B cell (primary cell): ENCODE measurements at regions not wholly inside any gene's neighbourhood (a gene's known extent, or its start where the extent isn't known, plus 50 kb on each side); places are given as distances from the start of the nearest gene placed in this dataset.

ENCODE experiments used
- ATAC-seq: fragments of 200-7000 bp; cut with Tn5 transposase; one replicate; pipeline ENCODE4 v1.10.0; 2021; ENCODE audit warnings: low read depth, mild to moderate bottlenecking, moderate number of reproducible peaks, moderate library complexity
- CTCF ChIA-PET: fragments of 350-600 bp; sonication (Branson Sonifier 250); formaldehyde crosslinking; loops from one replicate; lab custom pipeline; 2021; ENCODE audit warnings: antibody characterized with exemption, inconsistent platforms; lab: Charles Lee
- POLR2A ChIA-PET: fragments of 350-600 bp; sonication (Branson Sonifier 250); formaldehyde crosslinking; loops from one replicate; lab custom pipeline; 2021; ENCODE audit warnings: antibody characterized with exemption; lab: Charles Lee
- DNase-seq: peaks from one replicate; pipeline ENCODE4 v3.0.0; 2013
- H2AFZ ChIP-seq: 2 replicates; pipeline ENCODE4 v1.6.1; 2012; ENCODE audit warnings: mild to moderate bottlenecking, low read depth, low read length; ENCODE audit not compliant: insufficient read depth, poor library complexity, severe bottlenecking
- H3K27ac ChIP-seq, 2 donors: 1 replicate in 1 of 2; 2 replicates in 1 of 2; pipeline ENCODE4 v1.5.1; 2012 to 2013; ENCODE audit warnings: low read length in 2 of 2, mild to moderate bottlenecking in 2 of 2, moderate library complexity in 1 of 2
- H3K27me3 ChIP-seq, 4 experiments: fragments of 200-600 bp in 1 of 4; sonication (generic) in 1 of 4; replicated peaks in 1 of 4; 1 replicate in 2 of 4; 2 replicates in 2 of 4; pipeline versions ENCODE4 v1.6.1 to v1.7.0; 2013 to 2016; ENCODE audit warnings: low read length in 3 of 4, mild to moderate bottlenecking in 2 of 4, mixed read lengths in 1 of 4, moderate library complexity in 1 of 4; ENCODE audit not compliant: insufficient read depth in 4 of 4, control insufficient read depth in 3 of 4; ENCODE audit errors: control extremely low read depth in 1 of 4
- H3K36me3 ChIP-seq, 2 experiments: replicated peaks in 1 of 2; 1 replicate in 1 of 2; 2 replicates in 1 of 2; pipeline versions ENCODE4 v1.6.1 to v1.7.1; 2013; ENCODE audit warnings: low read length in 1 of 2; ENCODE audit not compliant: insufficient read depth in 2 of 2, control insufficient read depth in 1 of 2; ENCODE audit errors: control extremely low read depth in 1 of 2, extremely low read depth in 1 of 2
- H3K4me1 ChIP-seq, 2 donors: fragments of 200-600 bp in 1 of 2; sonication (generic) in 1 of 2; 1 replicate in 1 of 2; 2 replicates in 1 of 2; pipeline versions ENCODE4 v1.5.1 to v1.6.1; 2013 to 2017; ENCODE audit warnings: low read length in 2 of 2; ENCODE audit not compliant: control insufficient read depth in 2 of 2, insufficient read depth in 2 of 2
- H3K4me2 ChIP-seq: replicated peaks from 2 replicates; pipeline ENCODE3; 2012; ENCODE audit warnings: mild to moderate bottlenecking, low read depth, low read length; ENCODE audit not compliant: poor library complexity, severe bottlenecking
- H3K4me3 ChIP-seq, 5 experiments: fragments of 200-600 bp in 1 of 5; sonication (generic) in 1 of 5; 1 replicate in 3 of 5; 2 replicates in 2 of 5; pipeline versions ENCODE4 v1.5.1 to v1.7.0; 2011 to 2016; ENCODE audit warnings: low read length in 4 of 5, mild to moderate bottlenecking in 4 of 5, low read depth in 2 of 5, control low read depth in 1 of 5, moderate library complexity in 1 of 5; ENCODE audit not compliant: insufficient read depth in 1 of 5; ENCODE audit errors: control extremely low read depth in 1 of 5, extremely low read depth in 1 of 5
- H3K79me2 ChIP-seq: fragments of 200-600 bp; sonication (generic); one replicate; pipeline ENCODE4 v1.6.0; 2016; ENCODE audit warnings: low read length; ENCODE audit not compliant: control insufficient read depth, insufficient read depth
- H3K9ac ChIP-seq: fragments of 200-600 bp; sonication (generic); 2 replicates; pipeline ENCODE4 v1.6.1; 2017; ENCODE audit warnings: mild to moderate bottlenecking, low read length, moderate library complexity
- H3K9me3 ChIP-seq, 3 donors: one replicate each; pipeline versions ENCODE4 v1.6.1 to v1.7.1; 2013; ENCODE audit warnings: low read length in 2 of 3; ENCODE audit not compliant: control insufficient read depth in 2 of 3, insufficient read depth in 1 of 3; ENCODE audit errors: control extremely low read depth in 1 of 3
- H4K20me1 ChIP-seq: 2 replicates; pipeline ENCODE4 v1.6.0; 2012; ENCODE audit warnings: mild to moderate bottlenecking, low read length; ENCODE audit not compliant: insufficient read depth, control insufficient read depth, poor library complexity, severe bottlenecking
- H3K27ac Mint-ChIP-seq: one replicate; pipeline ENCODE4 v1.8.0; 2021; ENCODE audit warnings: mixed read lengths
- H3K27me3 Mint-ChIP-seq: one replicate; pipeline ENCODE4 v1.8.0; 2021; ENCODE audit warnings: mixed read lengths
- H3K4me1 Mint-ChIP-seq: one replicate; pipeline ENCODE4 v1.8.0; 2021; ENCODE audit warnings: mixed read lengths
- H3K4me3 Mint-ChIP-seq: one replicate; pipeline ENCODE4 v1.8.0; 2021; ENCODE audit warnings: mixed read lengths
- H3K9me3 Mint-ChIP-seq: one replicate; pipeline ENCODE4 v1.8.0; 2022; ENCODE audit warnings: mixed read lengths; ENCODE audit not compliant: insufficient read depth
- CTCF ChIP-seq: fragments of 200-600 bp; IDR thresholded peaks from one replicate; pipeline ENCODE4 v1.8.0; 2022; ENCODE audit warnings: antibody characterized with exemption, mild to moderate bottlenecking
- EZH2 ChIP-seq: IDR thresholded peaks from 2 replicates; pipeline ENCODE4 v1.6.1; 2012; ENCODE audit warnings: borderline replicate concordance, low read depth, mild to moderate bottlenecking, moderate library complexity, low read length; ENCODE audit not compliant: insufficient read depth, poor library complexity, severe bottlenecking
- WGBS: methylation state at CpG from one replicate; pipeline ENCODE4 v1.1.5; 2013; ENCODE audit warnings: missing lambda C conversion rate; ENCODE audit not compliant: insufficient coverage; 5-methylcytosine and 5-hydroxymethylcytosine counted together
- intact Hi-C: fragments of 100-400 bp; cut with micrococcal nuclease; formaldehyde crosslinking; loops from one replicate; pipeline ENCODE4 v1.10.0; 2022

- H3K27me3 ChIP-seq: peaks cover 0 to 10% (median 0%) of the 10 kb centered on the region in 4 experiments
- H3K4me1 Mint-ChIP-seq: peaks cover 5% of the 10 kb centered on the region
- peaks cover 7% of the 10 kb centered on the region for H3K9me3 Mint-ChIP-seq
- no peak for TF ChIP-seq CTCF
- TF ChIP-seq EZH2: no peak
- H3K27me3 Mint-ChIP-seq: peaks cover 9% of the 10 kb centered on the region
- intact Hi-C loops: no loop called here
- H3K4me3 ChIP-seq: no peak overlapping the region
- 96% methylated on average over 2 of the region's 2 CpGs for whole genome bisulfite sequencing
- no peaks in the 10 kb centered on the region for H3K79me2 ChIP-seq
- no peak overlapping the region for H3K27ac ChIP-seq
- no peak overlapping the region for H3K9ac ChIP-seq
- no peak for DNase-seq
- H3K27ac Mint-ChIP-seq: peak overlapping the region; percentile 77
- H4K20me1 ChIP-seq: no peaks in the 10 kb centered on the region
- no peaks in the 10 kb centered on the region for H3K4me1 ChIP-seq
- no peak overlapping the region for H2AFZ ChIP-seq
- CTCF ChIA-PET: no interaction called here
- no peaks in the 10 kb centered on the region for H3K36me3 ChIP-seq
- POLR2A ChIA-PET: no interaction called here
- H3K4me2 ChIP-seq: no peak overlapping the region
- ATAC-seq: no peak
- H3K9me3 ChIP-seq: peaks cover 0 to 18% (median 0%) of the 10 kb centered on the region in 3 donors
- no peak overlapping the region for H3K4me3 Mint-ChIP-seq
These were observed 92.1 kb upstream of the C1orf174 start for GRCh38 chr1:3992103-3992556.

- Histone ChIP-seq H2AFZ (no peak overlapping the region), H4K20me1 (no peaks in the 10 kb centered on the region), H3K36me3 (no peaks in the 10 kb centered on the region), H3K4me3 (no peak overlapping the region), H3K9me3 (peaks cover 0 to 18% (median 0%) of the 10 kb centered on the region in 3 donors), H3K27me3 (peaks cover 0 to 11% (median 0%) of the 10 kb centered on the region in 4 experiments), H3K4me2 (no peak overlapping the region), H3K27ac (no peak overlapping the region), H3K9ac (no peak overlapping the region), H3K4me1 (no peaks in the 10 kb centered on the region), H3K79me2 (no peaks in the 10 kb centered on the region)
- peaks cover 12% of the 10 kb centered on the region for H3K27me3 Mint-ChIP-seq
- ChIA-PET POLR2A (interaction anchor here (0.6 kb wide), 1 partner anchor 14 kb away, joined by 4 read pairs; no protein-coding TSS in a partner anchor), CTCF (no interaction called here)
- no peak overlapping the region for H3K4me3 Mint-ChIP-seq
- H3K27ac Mint-ChIP-seq: no peak overlapping the region
- ATAC-seq (no peak), DNase-seq (no peak)
- TF ChIP-seq CTCF (no peak), EZH2 (no peak)
- H3K4me1 Mint-ChIP-seq: peaks cover 5% of the 10 kb centered on the region
- peaks cover 7% of the 10 kb centered on the region for H3K9me3 Mint-ChIP-seq
- 83% methylated on average over 6 of the region's 6 CpGs for WGBS
- intact Hi-C loops: no loop called here
These were observed 92.7 kb upstream of the C1orf174 start for GRCh38 chr1:3992746-3993145.
